PC-9 (cell line): ENCODE measurements at regions not wholly inside any gene's neighbourhood (a gene's known extent, or its start where the extent isn't known, plus 50 kb on each side); places are given as distances from the start of the nearest gene placed in this dataset.

Experiments used
- EZH2 ChIP-seq: fragments of 200-600 bp; sonication (generic); IDR thresholded peaks from 2 replicates; pipeline ENCODE4 v1.8.0; 2017; ENCODE audit warnings: antibody characterized with exemption, low read depth
- TF ChIP-seq, protein P1 (sequence below): fragments of 200-600 bp; sonication (generic); conservative IDR thresholded peaks from 2 replicates; pipeline ENCODE4 v1.6.1; 2017; ENCODE audit warnings: mixed run types, antibody characterized with exemption, mild to moderate bottlenecking, moderate library complexity

- TF ChIP-seq EZH2: no peak
- TF ChIP-seq, protein P1, sequence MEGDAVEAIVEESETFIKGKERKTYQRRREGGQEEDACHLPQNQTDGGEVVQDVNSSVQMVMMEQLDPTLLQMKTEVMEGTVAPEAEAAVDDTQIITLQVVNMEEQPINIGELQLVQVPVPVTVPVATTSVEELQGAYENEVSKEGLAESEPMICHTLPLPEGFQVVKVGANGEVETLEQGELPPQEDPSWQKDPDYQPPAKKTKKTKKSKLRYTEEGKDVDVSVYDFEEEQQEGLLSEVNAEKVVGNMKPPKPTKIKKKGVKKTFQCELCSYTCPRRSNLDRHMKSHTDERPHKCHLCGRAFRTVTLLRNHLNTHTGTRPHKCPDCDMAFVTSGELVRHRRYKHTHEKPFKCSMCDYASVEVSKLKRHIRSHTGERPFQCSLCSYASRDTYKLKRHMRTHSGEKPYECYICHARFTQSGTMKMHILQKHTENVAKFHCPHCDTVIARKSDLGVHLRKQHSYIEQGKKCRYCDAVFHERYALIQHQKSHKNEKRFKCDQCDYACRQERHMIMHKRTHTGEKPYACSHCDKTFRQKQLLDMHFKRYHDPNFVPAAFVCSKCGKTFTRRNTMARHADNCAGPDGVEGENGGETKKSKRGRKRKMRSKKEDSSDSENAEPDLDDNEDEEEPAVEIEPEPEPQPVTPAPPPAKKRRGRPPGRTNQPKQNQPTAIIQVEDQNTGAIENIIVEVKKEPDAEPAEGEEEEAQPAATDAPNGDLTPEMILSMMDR: no peak
These were observed 506.0 kb downstream of the HTR1A start for GRCh38 chr5:63456279-63456678.
